Cerebellar nuclear complex (tissue), 1 donor: ENCODE measurements at regions not wholly inside any gene's neighbourhood (a gene's known extent, or its start where the extent isn't known, plus 50 kb on each side); places are given as distances from the start of the nearest gene placed in this dataset.
"Not testable (repeated sequence)": the region's sequence is repeated elsewhere in the genome, so short reads cannot be mapped to it uniquely, and the experiment has no call there.

ENCODE experiments used
- DNase-seq, 2 experiments: peaks; one replicate each; lab custom pipeline; 2025; lab: John Stamatoyannopoulos, UW

- no peak for DNase-seq
These were observed 73.4 kb downstream of the FGD2 start for GRCh38 chr6:37078814-37079213.

GRCh38 chr6:37081042-37081607 lies 75.7 kb downstream of the FGD2 start:
- no peak for DNase-seq

GRCh38 chr6:37082390-37083130 lies 77.1 kb downstream of the FGD2 start:
- DNase-seq, result no peak

- no peak for DNase-seq
These were observed 78.0 kb downstream of the FGD2 start for GRCh38 chr6:37083243-37084138.

GRCh38 chr6:37084665-37085064 lies 79.2 kb downstream of the FGD2 start:
- DNase-seq, result not testable (repeated sequence)

GRCh38 chr6:37085198-37085597 lies 79.7 kb downstream of the FGD2 start:
- DNase-seq, result no peak

GRCh38 chr6:37088897-37089296 lies 81.1 kb upstream of the PIM1 start:
- DNase-seq, result no peak

- no peak for DNase-seq
These were observed 80.2 kb upstream of the PIM1 start for GRCh38 chr6:37089783-37090182.

- DNase-seq, result not testable (repeated sequence)
These were observed 78.8 kb upstream of the PIM1 start for GRCh38 chr6:37091104-37091503.

GRCh38 chr6:37091586-37091985 lies 78.4 kb upstream of the PIM1 start:
- not testable (repeated sequence) for DNase-seq

- no peak for DNase-seq
These were observed 76.8 kb upstream of the PIM1 start for GRCh38 chr6:37092923-37093727.

GRCh38 chr6:37093728-37094069 lies 76.3 kb upstream of the PIM1 start:
- DNase-seq, result no peak

- DNase-seq, result no peak
These were observed 74.0 kb upstream of the PIM1 start for GRCh38 chr6:37095997-37096396.

- no peak for DNase-seq
These were observed 72.6 kb upstream of the PIM1 start for GRCh38 chr6:37097335-37097734.

GRCh38 chr6:37099442-37099841 lies 70.5 kb upstream of the PIM1 start:
- no peak for DNase-seq

GRCh38 chr6:37100745-37101144 lies 69.2 kb upstream of the PIM1 start:
- no peak for DNase-seq

GRCh38 chr6:37101991-37102298 lies 68.0 kb upstream of the PIM1 start:
- DNase-seq, result no peak

GRCh38 chr6:37102299-37103168 lies 67.4 kb upstream of the PIM1 start:
- peak; percentile 66 to 84 for DNase-seq

GRCh38 chr6:37103169-37104039 lies 66.5 kb upstream of the PIM1 start:
- DNase-seq, result peak in 1 of 2 experiments; percentile 35

- no peak for DNase-seq
These were observed 65.2 kb upstream of the PIM1 start for GRCh38 chr6:37104824-37105147.
